GM19395 (cell line): ENCODE measurements at regions not wholly inside any gene's neighbourhood (a gene's known extent, or its start where the extent isn't known, plus 50 kb on each side); places are given as distances from the start of the nearest gene placed in this dataset.

ENCODE experiments used
- ATAC-seq: cut with Tn5 transposase; IDR thresholded peaks from one replicate; pipeline ENCODE4 v1.9.1; 2021; ENCODE audit warnings: mild to moderate bottlenecking, moderate library complexity; ENCODE audit not compliant: unreplicated experiment

- no peak for ATAC-seq
These were observed 194.4 kb upstream of the KCNJ16 start for GRCh38 chr17:69880591-69881112.

DNA sequence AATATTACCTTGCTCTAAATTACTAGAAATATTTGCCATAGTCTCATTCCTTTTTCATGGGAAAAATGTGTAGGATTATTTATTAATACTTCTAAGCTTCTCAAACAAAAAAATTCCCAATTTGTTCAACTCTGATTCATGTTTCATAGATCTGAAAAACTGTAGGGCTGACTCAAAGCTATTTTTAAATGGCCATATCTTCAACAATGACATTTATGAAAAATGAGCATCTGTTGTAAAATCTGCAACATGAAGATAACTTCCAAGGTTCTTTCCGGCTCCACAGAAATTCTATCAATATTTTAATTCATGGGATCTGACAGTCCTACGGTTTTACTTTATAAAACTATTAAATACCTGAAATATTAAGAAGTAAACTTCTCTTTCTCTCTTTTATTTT, 192.7 kb upstream of the KCNJ16 start:
- ATAC-seq, result no peak

GRCh38 chr17:69883120-69883519, 191.9 kb upstream of the KCNJ16 start:
- no peak for ATAC-seq

- no peak for ATAC-seq
These were observed 190.7 kb upstream of the KCNJ16 start for GRCh38 chr17:69884356-69884755.

DNA sequence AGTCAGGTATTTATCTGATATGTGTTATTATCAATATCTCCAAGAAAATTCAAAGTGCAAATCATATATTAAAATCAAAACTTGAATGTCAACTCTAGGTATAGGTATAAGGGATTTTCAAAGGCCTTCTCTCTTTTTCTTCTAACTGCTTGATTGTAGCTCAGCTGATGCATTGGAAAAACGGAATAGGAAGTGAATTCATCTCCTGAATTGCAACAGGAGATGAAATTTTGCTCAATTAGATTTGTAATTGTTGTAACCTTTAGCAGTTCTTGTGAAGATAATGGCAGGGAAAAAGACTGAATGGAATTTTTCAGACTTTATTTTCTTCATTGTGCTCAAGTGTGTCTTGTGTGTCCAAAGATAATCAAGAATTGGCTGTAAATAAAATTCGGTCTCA, 190.2 kb upstream of the KCNJ16 start:
- no peak for ATAC-seq

DNA sequence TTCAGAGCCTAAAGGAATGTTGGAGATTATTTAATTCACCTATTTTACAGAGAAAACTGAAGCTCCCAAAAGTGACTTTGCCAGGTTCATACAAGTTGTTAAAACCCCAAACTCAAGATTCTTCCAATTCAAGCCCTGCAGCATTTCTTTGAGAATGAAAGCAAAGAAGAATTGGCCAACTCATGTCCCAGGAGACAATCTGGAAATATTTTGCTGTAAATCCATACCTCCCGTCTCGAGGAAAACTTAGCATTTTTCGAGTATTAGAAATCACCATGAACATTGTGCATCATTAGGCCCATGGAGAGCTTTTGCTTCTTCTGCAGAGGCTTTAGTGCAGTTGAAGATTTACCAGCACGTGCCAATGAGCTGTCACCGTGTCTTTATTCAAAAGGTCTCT, 176.4 kb upstream of the KCNJ16 start:
- no peak for ATAC-seq

GRCh38 chr17:69900101-69900500, 174.9 kb upstream of the KCNJ16 start:
- ATAC-seq, result no peak

GRCh38 chr17:69900829-69901228, 174.2 kb upstream of the KCNJ16 start:
- ATAC-seq, result no peak

GRCh38 chr17:69906306-69906705, 168.7 kb upstream of the KCNJ16 start:
- no peak for ATAC-seq

- ATAC-seq, result no peak
These were observed 167.7 kb upstream of the KCNJ16 start for GRCh38 chr17:69907132-69907847.

GRCh38 chr17:69908626-69909368, 166.2 kb upstream of the KCNJ16 start:
- no peak for ATAC-seq

DNA sequence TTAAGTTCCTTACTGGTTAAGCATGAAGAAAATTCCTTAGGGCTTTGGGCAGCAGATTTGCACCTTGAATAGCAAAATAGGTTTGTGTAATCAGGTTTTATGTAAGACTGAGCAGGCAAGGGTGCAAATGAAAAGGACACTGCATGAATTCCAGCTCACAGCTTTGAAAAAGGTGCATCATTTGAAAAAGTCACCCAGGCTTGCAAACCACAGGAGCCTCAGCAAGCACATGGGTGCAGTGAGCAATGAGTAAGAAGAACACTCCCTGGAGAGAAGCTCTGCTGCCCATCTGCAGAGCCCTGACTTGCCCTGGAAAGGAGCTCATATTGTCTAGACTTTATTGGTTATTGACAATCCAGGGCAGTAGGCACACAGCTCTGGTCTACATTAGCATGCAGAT, 165.6 kb upstream of the KCNJ16 start:
- ATAC-seq, result no peak

GRCh38 chr17:69912805-69913204, 162.2 kb upstream of the KCNJ16 start:
- ATAC-seq, result no peak

GRCh38 chr17:69913216-69913615, 161.8 kb upstream of the KCNJ16 start:
- ATAC-seq, result no peak

DNA sequence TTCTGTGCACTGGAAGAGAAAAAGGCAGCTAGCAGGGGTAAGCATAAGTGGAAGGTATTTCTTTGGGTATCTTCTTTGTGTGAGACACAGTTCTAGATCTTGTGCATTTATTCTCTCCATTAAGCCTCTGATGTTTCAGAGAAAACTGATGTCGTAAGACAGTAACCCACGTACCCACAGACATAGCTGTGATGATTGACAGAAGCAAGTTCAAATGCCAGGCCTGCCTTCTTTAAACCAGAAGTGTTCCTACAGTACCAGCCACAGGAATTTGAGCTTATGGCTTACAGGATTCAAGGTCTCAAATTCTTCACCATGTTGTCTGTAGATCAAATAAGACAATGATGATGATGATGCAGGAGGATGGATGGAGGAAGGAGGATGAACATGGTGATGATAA, 161.4 kb upstream of the KCNJ16 start:
- no peak for ATAC-seq

GRCh38 chr17:69914520-69914919, 160.5 kb upstream of the KCNJ16 start:
- no peak for ATAC-seq

GRCh38 chr17:69916761-69917160, 158.3 kb upstream of the KCNJ16 start:
- ATAC-seq, result no peak

DNA sequence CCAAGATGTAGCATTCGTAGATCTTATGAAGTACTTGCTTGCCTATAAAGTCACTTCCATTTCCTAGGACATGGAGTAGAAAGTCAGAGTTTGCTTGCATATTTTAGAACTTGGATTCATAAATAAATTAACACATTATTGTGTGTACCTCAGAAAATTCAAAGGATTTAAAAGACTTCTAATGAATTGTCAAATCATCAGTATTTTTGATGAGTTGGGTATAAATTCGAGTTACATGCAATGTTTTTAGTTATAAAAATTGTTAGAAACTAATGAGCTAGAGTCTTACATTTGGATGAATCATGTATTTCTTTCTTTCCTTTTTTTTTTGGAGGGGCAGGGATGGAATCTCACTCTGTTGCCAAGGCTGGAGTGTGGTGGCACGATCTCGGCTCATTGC, 156.9 kb upstream of the KCNJ16 start:
- no peak for ATAC-seq

DNA sequence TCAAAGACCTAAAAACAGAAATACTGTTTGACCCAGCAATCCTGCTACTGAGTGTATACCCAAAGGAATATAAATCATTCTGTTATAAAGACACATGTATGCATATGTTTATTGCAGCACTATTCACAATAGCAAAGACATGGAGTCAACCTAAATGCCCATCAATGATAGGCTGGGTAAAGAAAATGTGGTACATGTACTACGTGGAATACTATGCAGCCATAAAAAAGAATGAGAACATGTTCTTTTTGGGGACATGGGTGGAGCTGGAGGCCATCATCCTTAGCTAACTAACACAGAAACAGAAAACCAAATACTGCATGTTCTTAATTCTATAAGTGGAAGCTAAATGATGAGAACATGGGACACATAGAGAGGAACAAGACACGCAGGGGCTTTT, 155.2 kb upstream of the KCNJ16 start:
- no peak for ATAC-seq

DNA sequence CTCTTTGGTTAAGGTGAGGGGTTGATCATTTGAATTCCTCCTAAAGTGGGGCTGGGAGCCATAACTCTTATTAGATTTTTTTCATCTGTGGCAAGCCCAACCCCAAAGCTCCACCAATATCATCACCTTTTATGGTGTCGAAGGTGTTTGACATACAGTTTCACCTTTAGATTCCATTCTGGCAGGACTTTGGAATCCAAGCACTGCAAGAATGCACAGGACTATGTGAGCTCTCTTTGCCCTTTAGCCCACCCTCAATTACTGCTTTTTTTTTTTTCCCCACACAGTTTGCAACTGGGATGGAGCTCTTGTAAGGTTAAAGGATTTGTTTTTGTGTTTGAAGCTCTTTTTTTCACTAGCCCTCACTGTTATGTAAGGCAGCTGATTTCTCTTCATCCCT, 154.0 kb upstream of the KCNJ16 start:
- ATAC-seq, result no peak

- no peak for ATAC-seq
These were observed 146.4 kb upstream of the KCNJ16 start for GRCh38 chr17:69928611-69929010.

DNA sequence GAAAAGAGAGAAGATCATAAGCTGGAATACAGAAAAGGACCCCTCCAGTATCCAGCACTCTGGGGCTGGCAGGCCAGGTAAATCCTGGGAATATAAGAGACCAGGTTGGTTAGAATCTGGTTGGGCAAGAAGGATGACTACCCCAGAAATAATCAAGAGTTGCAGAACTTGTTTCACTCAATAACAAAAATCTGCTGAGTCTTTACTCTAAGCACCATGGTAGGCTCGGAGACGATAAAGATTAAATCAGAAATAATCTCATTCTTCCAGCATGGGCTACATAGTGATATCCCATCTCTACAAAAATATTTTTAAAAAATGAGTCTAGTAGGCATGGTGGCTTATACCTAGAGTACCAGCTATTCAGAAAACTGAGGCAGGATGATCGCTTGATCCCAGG, 138.0 kb upstream of the KCNJ16 start:
- no peak for ATAC-seq
